ENCODE measurements at regions not wholly inside any gene's neighbourhood (a gene's known extent, or its start where the extent isn't known, plus 50 kb on each side); places are given as distances from the start of the nearest gene placed in this dataset.

GRCh38 chr1:82110366-82111254, 309.9 kb downstream of the ADGRL2 start:
- DNase-seq (ENCODE audit: low read depth), result no peak
- no peak overlapping the region for H3K4me3 ChIP-seq (ENCODE audit: control insufficient read depth, low read depth, low read length)
- no peak for TF ChIP-seq CTCF (IDR thresholded peaks at IDR 0.05; ENCODE audit: control insufficient read depth, insufficient read depth, low read depth, low read length, missing control alignments)

GRCh38 chr1:82108843-82109242, 308.1 kb downstream of the ADGRL2 start:
- no peak overlapping the region for H3K4me3 ChIP-seq (ENCODE audit: control insufficient read depth, low read depth, low read length)
- TF ChIP-seq CTCF (IDR thresholded peaks at IDR 0.05; ENCODE audit: control insufficient read depth, insufficient read depth, low read depth, low read length, missing control alignments), result no peak
- DNase-seq (ENCODE audit: low read depth), result no peak

- TF ChIP-seq CTCF (IDR thresholded peaks at IDR 0.05; ENCODE audit: control insufficient read depth, insufficient read depth, low read depth, low read length, missing control alignments), result no peak
- DNase-seq (ENCODE audit: low read depth), result no peak
- H3K4me3 ChIP-seq (ENCODE audit: control insufficient read depth, low read depth, low read length), result no peak overlapping the region
These were observed 305.9 kb downstream of the ADGRL2 start for GRCh38 chr1:82106672-82107071.

- no peak for DNase-seq (ENCODE audit: low read depth)
These were observed 298.4 kb downstream of the ADGRL2 start for GRCh38 chr1:82099170-82099569.

GRCh38 chr1:82094136-82094535, 293.4 kb downstream of the ADGRL2 start:
- TF ChIP-seq CTCF (IDR thresholded peaks at IDR 0.05; ENCODE audit: control insufficient read depth, insufficient read depth, low read depth, low read length, missing control alignments), result no peak
- no peak for DNase-seq (ENCODE audit: low read depth)
- H3K4me3 ChIP-seq (ENCODE audit: control insufficient read depth, low read depth, low read length), result no peak overlapping the region

More at GRCh38 chr1:82099170-82099569, 298.4 kb downstream of the ADGRL2 start:
- no peak for TF ChIP-seq CTCF (IDR thresholded peaks at IDR 0.05; ENCODE audit: control insufficient read depth, insufficient read depth, low read depth, low read length, missing control alignments)
- H3K4me3 ChIP-seq (ENCODE audit: control insufficient read depth, low read depth, low read length), result no peak overlapping the region

- DNase-seq (ENCODE audit: low read depth), result no peak
- no peak overlapping the region for H3K4me3 ChIP-seq (ENCODE audit: control insufficient read depth, low read depth, low read length)
- TF ChIP-seq CTCF (IDR thresholded peaks at IDR 0.05; ENCODE audit: control insufficient read depth, insufficient read depth, low read depth, low read length, missing control alignments), result no peak
These were observed 291.0 kb downstream of the ADGRL2 start for GRCh38 chr1:82091729-82092128.
